Activated CD4-positive, alpha-beta T cell treated with anti-CD3 and anti-CD28 coated beads for 4 hours (primary cell): ENCODE measurements at regions not wholly inside any gene's neighbourhood (a gene's known extent, or its start where the extent isn't known, plus 50 kb on each side); places are given as distances from the start of the nearest gene placed in this dataset.

Experiments used
- DNase-seq, 2 donors: peaks; one replicate each; pipeline ENCODE4 v3.0.0-alpha.2; 2020

DNA sequence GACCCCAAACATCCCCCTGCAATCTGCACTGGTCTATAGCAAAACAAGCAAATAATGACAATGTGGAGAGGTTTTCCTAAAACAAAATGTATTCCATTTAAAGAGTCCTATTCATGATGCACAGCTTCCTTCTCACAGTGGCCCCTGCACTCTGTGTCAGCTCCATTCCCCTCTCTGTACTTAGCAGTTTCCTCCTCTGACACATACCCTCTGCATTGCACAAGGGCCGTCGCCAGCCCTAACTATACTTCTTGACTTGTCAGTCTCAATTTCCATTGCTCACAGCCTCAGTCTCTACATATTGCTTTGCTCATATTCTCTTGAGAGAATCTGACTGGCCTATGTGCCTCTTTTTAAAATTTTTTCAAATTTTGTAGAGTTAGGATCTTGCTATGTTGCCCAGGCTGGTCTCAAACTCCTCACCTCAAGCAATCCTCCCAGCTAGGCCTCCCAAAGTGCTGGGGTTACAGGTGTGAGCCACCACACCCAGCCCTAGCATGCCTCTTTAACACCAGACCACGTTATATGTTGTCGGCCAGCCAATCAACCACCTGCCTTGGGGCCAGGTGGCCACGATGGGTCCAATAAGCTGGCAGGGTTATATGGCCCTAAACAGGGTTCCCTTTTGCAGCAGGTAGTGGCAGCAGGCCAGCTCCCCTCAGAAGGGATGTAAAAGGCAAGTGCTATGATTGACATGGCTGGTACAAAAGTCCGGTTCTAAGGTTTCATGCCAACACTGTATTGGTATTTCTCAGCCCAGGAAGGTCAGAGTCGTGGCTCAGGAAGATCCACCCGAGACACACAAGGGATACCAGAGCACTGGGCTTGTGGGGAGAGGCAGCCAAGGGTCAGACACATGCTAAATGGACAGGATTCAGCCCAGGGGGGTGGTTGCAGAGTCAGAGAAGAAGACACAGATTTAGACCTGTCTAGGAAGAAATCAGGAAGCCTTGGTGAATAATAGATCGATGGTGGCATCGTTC is 59.0 kb upstream of the SMAD3 start:
- DNase-seq: no peak

DNA sequence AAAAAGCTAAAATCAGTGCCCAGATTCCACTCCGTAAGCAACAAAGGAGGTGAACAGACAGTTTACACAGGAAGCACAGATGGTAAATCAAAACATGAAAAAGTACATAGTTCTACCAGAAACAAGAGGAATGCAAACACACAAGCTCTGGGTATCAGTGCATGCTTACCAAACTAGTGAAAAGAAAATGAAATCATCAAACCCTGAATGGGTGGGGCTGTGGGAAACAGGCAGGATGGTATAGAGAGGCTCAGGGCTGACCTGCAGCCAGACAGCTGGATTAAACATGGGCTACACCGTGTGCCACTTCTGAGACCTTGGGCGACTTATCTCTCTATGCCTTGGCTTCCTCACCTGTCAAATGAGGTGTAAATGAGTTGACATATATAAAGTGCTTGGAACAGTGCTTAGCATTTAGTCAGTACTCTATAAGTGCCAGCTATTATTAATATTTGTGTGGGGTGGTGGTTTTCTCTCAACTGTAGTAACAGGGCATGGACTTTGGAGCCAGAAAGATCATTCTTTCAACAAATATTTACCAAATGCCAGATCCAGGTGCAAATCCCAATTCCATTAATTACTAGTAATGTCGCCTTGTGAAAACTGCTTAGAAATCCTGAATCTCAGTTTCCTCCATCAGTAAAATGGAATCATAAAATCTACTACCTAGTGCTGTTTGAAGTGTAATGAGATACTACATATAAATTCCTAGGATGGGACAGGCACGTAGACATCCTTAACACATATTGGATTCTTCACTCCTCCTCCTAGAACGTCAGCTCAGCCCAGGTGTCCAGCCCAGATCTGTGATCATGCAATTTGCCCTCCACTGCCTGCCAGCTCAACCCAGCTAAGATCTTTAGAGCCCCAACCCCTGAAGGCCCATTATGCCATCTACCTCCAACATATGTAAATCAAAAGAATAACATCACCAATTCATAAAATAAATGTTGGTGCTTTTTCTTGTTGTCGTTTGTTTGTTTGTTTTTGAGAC is 55.5 kb upstream of the SMAD3 start:
- no peak for DNase-seq

DNA sequence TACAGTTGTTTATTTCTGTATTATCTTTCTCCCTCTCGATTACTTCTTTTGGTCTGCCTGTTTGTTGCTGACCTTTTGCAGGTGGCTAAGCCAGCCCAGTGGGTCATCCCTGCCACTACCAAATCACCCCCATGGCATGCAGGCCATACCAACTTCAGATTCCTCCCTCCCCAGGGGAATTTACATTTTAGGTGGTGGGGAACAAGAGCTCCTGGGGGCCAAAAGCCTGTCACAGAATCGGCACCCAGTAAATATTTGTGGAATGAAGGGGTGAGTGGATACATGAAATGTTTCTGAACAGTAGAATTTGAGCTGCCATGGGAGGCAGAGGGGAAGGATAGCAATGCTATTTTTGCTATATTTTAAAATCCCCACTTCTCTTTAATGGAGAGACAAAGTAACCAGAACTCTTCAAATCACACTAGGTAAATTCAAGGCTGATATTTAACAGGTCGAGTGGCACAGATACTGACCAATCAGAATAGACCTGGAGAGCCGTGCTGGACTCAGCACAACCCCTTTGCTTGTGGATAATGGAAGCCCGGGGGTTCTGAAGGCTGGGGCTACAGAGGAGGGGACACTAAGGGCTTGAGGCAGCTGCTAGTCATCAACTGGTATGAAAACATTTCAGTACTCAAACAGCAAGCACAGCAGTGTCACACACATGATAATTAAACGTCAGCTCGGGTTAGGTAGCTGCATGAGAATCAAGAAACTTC is 54.3 kb upstream of the SMAD3 start:
- DNase-seq: no peak

DNA sequence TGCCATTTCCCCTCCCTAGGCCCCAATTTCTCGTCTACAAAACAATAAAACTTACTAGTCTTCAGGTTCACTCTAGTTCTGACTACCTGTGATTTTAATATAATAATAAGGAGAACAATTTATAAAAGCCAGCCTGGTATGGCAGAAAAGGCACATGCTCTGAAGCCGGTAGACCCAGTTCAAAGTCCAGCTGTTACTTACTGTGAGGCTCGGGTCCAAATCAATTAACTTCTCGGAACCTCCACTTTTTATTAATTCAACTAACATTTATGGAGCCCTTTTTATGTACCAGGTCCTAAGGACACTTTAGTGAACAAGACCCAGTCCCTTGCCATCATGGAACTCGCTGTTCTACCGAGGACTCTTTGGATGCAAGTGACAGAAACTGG is 53.8 kb upstream of the SMAD3 start:
- DNase-seq: no peak

GRCh38 chr15:67013696-67014095 is 51.7 kb upstream of the SMAD3 start:
- no peak for DNase-seq
